Testis (tissue), 2 donors: ENCODE measurements at regions not wholly inside any gene's neighbourhood (a gene's known extent, or its start where the extent isn't known, plus 50 kb on each side); places are given as distances from the start of the nearest gene placed in this dataset.

Source experiments
- DNase-seq: peaks from one replicate; pipeline ENCODE4 v3.0.0-alpha.2; 2019
- H3K27ac ChIP-seq, 2 donors: fragments of 200-600 bp; sonication (generic); one replicate each; pipeline ENCODE4 v1.5.1; 2019
- H3K27me3 ChIP-seq: fragments of 200-600 bp; sonication (generic); one replicate; pipeline ENCODE4 v1.5.1; 2019
- H3K36me3 ChIP-seq: fragments of 200-600 bp; sonication (generic); one replicate; pipeline ENCODE4 v1.5.1; 2017; ENCODE audit warnings: low read depth; ENCODE audit errors: missing control alignments
- H3K4me1 ChIP-seq: fragments of 200-600 bp; sonication (generic); one replicate; pipeline ENCODE4 v1.5.1; 2019
- H3K4me3 ChIP-seq, 2 donors: fragments of 200-600 bp; sonication (generic); one replicate each; pipeline ENCODE4 v1.5.1; 2017 to 2019
- H3K9me3 ChIP-seq: fragments of 200-600 bp; sonication (generic); one replicate; pipeline ENCODE4 v1.5.1; 2017
- CTCF ChIP-seq, 3 experiments: fragments of 450-650 bp in 2 of 3; fragments of 200-600 bp in 1 of 3; sonication (generic) in 1 of 3; IDR thresholded peaks; one replicate each; pipeline ENCODE4 v1.5.1; 2016 to 2019; ENCODE audit warnings: antibody characterized with exemption in 3 of 3, mild to moderate bottlenecking in 2 of 3, moderate library complexity in 1 of 3
- POLR2A ChIP-seq: fragments of 450-650 bp; IDR thresholded peaks from one replicate; pipeline ENCODE4 v1.6.1; 2017; ENCODE audit warnings: antibody characterized with exemption, mild to moderate bottlenecking, moderate library complexity
- WGBS, 2 donors: methylation state at CpG; one replicate each; pipeline ENCODE4 v1.1.5; 2018; 5-methylcytosine and 5-hydroxymethylcytosine counted together
- intact Hi-C: fragments of 100-400 bp; cut with DNase I; formaldehyde crosslinking; loops from one replicate; pipeline ENCODE4 v1.15.1; 2023; ENCODE audit warnings: low total_unique reads

GRCh38 chr17:59501690-59502089 lies 63.7 kb upstream of the DHX40 start:
- WGBS, 2 donors, result 83 to 95% methylated on average over 1 of the region's 1 CpG
- TF ChIP-seq POLR2A, result no peak
- TF ChIP-seq CTCF (IDR thresholded peaks at IDR 0.05), result no peak
- Histone ChIP-seq H3K9me3 (no peaks in the 10 kb centered on the region), H3K27ac (no peak overlapping the region), H3K4me1 (no peaks in the 10 kb centered on the region), H3K4me3 (no peak overlapping the region), H3K36me3 (no peaks in the 10 kb centered on the region), H3K27me3 (no peaks in the 10 kb centered on the region)
- DNase-seq, result no peak
- intact Hi-C loops, result no loop called here

- DNase-seq, result no peak
- Histone ChIP-seq H3K36me3 (no peaks in the 10 kb centered on the region), H3K9me3 (no peaks in the 10 kb centered on the region), H3K4me3 (no peak overlapping the region), H3K27ac (no peak overlapping the region), H3K4me1 (no peaks in the 10 kb centered on the region), H3K27me3 (no peaks in the 10 kb centered on the region)
- intact Hi-C loops, result no loop called here
- TF ChIP-seq POLR2A, result no peak
- no peak for TF ChIP-seq CTCF (IDR thresholded peaks at IDR 0.05)
Measured at GRCh38 chr17:59502800-59503199, 62.6 kb upstream of the DHX40 start.

- 54 to 81% methylated on average over 3 of the region's 3 CpGs for WGBS, 2 donors
- no peaks in the 10 kb centered on the region for H3K4me1 ChIP-seq
Measured at GRCh38 chr17:59503500-59503899, 61.9 kb upstream of the DHX40 start.

GRCh38 chr17:59504821-59505220 lies 60.6 kb upstream of the DHX40 start:
- H3K27ac ChIP-seq, result no peak overlapping the region
- no peak overlapping the region for H3K4me3 ChIP-seq
- no peaks in the 10 kb centered on the region for H3K9me3 ChIP-seq
- no peaks in the 10 kb centered on the region for H3K36me3 ChIP-seq
- no peak for DNase-seq
- 97 to 99% methylated on average over 4 of the region's 4 CpGs for WGBS, 2 donors
- H3K27me3 ChIP-seq, result no peaks in the 10 kb centered on the region
- H3K4me1 ChIP-seq, result no peaks in the 10 kb centered on the region
- no peak for TF ChIP-seq CTCF (IDR thresholded peaks at IDR 0.05)
- no peak for TF ChIP-seq POLR2A
- intact Hi-C loops, result no loop called here

More at GRCh38 chr17:59503500-59503899, 61.9 kb upstream of the DHX40 start:
- H3K27ac ChIP-seq, result no peak overlapping the region
- no peaks in the 10 kb centered on the region for H3K27me3 ChIP-seq
- no peak for TF ChIP-seq POLR2A
- no peak for TF ChIP-seq CTCF (IDR thresholded peaks at IDR 0.05)
- H3K4me3 ChIP-seq, result no peak overlapping the region
- no peaks in the 10 kb centered on the region for H3K9me3 ChIP-seq
- H3K36me3 ChIP-seq, result no peaks in the 10 kb centered on the region
- DNase-seq, result no peak
- intact Hi-C loops, result no loop called here

GRCh38 chr17:59505610-59506276 lies 59.7 kb upstream of the DHX40 start:
- no peak overlapping the region for H3K27ac ChIP-seq
- no peaks in the 10 kb centered on the region for H3K36me3 ChIP-seq
- intact Hi-C loops, result no loop called here
- DNase-seq, result no peak
- no peaks in the 10 kb centered on the region for H3K27me3 ChIP-seq
- H3K9me3 ChIP-seq, result no peaks in the 10 kb centered on the region
- no peak overlapping the region for H3K4me3 ChIP-seq
- WGBS, 2 donors, result 88 to 95% methylated on average over 4 of the region's 4 CpGs
- H3K4me1 ChIP-seq, result no peaks in the 10 kb centered on the region
- TF ChIP-seq POLR2A (no peak), CTCF (IDR thresholded peaks at IDR 0.05) (no peak)
